ENCODE measurements at regions not wholly inside any gene's neighbourhood (a gene's known extent, or its start where the extent isn't known, plus 50 kb on each side); places are given as distances from the start of the nearest gene placed in this dataset.

GRCh38 chr21:39099859-39100258 is 83.4 kb downstream of the PSMG1 start:
- TF ChIP-seq MAFK (IDR thresholded peaks at IDR 0.05; ENCODE audit: low read depth, low read length) = no peak
- TF ChIP-seq POLR2A (IDR thresholded peaks at IDR 0.05; ENCODE audit: low read depth, low read length) = no peak
